ENCODE measurements at regions not wholly inside any gene's neighbourhood (a gene's known extent, or its start where the extent isn't known, plus 50 kb on each side); places are given as distances from the start of the nearest gene placed in this dataset.

DNA sequence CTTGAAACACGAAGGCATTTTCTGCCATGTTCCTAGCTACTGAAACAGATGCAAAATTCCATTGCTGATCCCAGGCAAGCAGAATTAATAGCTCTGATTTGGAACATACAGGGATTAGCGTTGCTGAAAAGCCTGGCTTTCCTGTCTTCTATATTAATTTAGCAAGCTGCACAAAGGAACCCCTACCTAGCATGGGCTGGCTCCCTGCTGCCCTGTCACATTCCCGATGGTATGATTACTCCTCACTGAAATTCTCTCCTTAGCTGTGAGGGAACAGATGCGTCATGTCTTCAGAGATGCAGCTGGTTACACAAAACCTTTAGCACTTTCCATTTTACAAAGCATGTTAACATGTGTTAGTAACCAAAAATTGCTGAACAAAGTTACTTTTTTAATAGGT lies 878.9 kb downstream of the TYW1 start:
- Histone ChIP-seq H3K4me2 (ENCODE audit: low read length) (no peak overlapping the region), H3K4me3 (ENCODE audit: low read length) (no peak overlapping the region), H3K4me1 (ENCODE audit: control insufficient read depth, low read length) (no peaks in the 10 kb centered on the region), H3K9me2 (replicated peaks; ENCODE audit: control insufficient read depth, low read length) (no peaks in the 10 kb centered on the region), H4K20me1 (ENCODE audit: control insufficient read depth, insufficient read depth, low read depth, low read length) (no peaks in the 10 kb centered on the region), H3K27ac (ENCODE audit: low read depth, low read length) (no peak overlapping the region), H3K79me2 (ENCODE audit: control insufficient read depth, low read length) (no peaks in the 10 kb centered on the region), H3K27me3 (ENCODE audit: control insufficient read depth, low read length) (no peaks in the 10 kb centered on the region), H3F3A (ENCODE audit: control insufficient read depth, insufficient read depth) (no peaks in the 10 kb centered on the region), H3K36me3 (ENCODE audit: control insufficient read depth, low read length) (no peaks in the 10 kb centered on the region), H3K9me3 (ENCODE audit: control insufficient read depth, insufficient read depth, low read length) (no peaks in the 10 kb centered on the region)
- no peak for TF ChIP-seq EZH2phosphoT487 (IDR thresholded peaks at IDR 0.05; ENCODE audit: borderline replicate concordance, low read length)
- TF ChIP-seq, protein P1, sequence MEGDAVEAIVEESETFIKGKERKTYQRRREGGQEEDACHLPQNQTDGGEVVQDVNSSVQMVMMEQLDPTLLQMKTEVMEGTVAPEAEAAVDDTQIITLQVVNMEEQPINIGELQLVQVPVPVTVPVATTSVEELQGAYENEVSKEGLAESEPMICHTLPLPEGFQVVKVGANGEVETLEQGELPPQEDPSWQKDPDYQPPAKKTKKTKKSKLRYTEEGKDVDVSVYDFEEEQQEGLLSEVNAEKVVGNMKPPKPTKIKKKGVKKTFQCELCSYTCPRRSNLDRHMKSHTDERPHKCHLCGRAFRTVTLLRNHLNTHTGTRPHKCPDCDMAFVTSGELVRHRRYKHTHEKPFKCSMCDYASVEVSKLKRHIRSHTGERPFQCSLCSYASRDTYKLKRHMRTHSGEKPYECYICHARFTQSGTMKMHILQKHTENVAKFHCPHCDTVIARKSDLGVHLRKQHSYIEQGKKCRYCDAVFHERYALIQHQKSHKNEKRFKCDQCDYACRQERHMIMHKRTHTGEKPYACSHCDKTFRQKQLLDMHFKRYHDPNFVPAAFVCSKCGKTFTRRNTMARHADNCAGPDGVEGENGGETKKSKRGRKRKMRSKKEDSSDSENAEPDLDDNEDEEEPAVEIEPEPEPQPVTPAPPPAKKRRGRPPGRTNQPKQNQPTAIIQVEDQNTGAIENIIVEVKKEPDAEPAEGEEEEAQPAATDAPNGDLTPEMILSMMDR (IDR thresholded peaks at IDR 0.05; ENCODE audit: low read depth, low read length, poor library complexity, severe bottlenecking): no peak

GRCh38 chr7:67878808-67879207 lies 882.2 kb downstream of the TYW1 start:
- H3F3A ChIP-seq (ENCODE audit: control insufficient read depth, insufficient read depth): no peaks in the 10 kb centered on the region
- TF ChIP-seq, protein P1 (IDR thresholded peaks at IDR 0.05; ENCODE audit: low read depth, low read length, poor library complexity, severe bottlenecking): no peak
- TF ChIP-seq EZH2phosphoT487 (IDR thresholded peaks at IDR 0.05; ENCODE audit: borderline replicate concordance, low read length): no peak
- H3K27ac ChIP-seq (ENCODE audit: low read depth, low read length): no peak overlapping the region
- no peak overlapping the region for H3K4me2 ChIP-seq (ENCODE audit: low read length)
- H3K9me2 ChIP-seq (replicated peaks; ENCODE audit: control insufficient read depth, low read length): no peaks in the 10 kb centered on the region
- H3K9me3 ChIP-seq (ENCODE audit: control insufficient read depth, insufficient read depth, low read length): no peaks in the 10 kb centered on the region
- no peaks in the 10 kb centered on the region for H3K27me3 ChIP-seq (ENCODE audit: control insufficient read depth, low read length)
- no peaks in the 10 kb centered on the region for H4K20me1 ChIP-seq (ENCODE audit: control insufficient read depth, insufficient read depth, low read depth, low read length)
- no peaks in the 10 kb centered on the region for H3K36me3 ChIP-seq (ENCODE audit: control insufficient read depth, low read length)
- no peak overlapping the region for H3K4me3 ChIP-seq (ENCODE audit: low read length)
- H3K4me1 ChIP-seq (ENCODE audit: control insufficient read depth, low read length): no peaks in the 10 kb centered on the region
- no peaks in the 10 kb centered on the region for H3K79me2 ChIP-seq (ENCODE audit: control insufficient read depth, low read length)

- H3K9me2 ChIP-seq (replicated peaks; ENCODE audit: control insufficient read depth, low read length): no peaks in the 10 kb centered on the region
These were observed 886.2 kb downstream of the TYW1 start for GRCh38 chr7:67882843-67883242.

More at GRCh38 chr7:67882843-67883242, 886.2 kb downstream of the TYW1 start:
- no peak overlapping the region for H3K27ac ChIP-seq (ENCODE audit: low read depth, low read length)
- H4K20me1 ChIP-seq (ENCODE audit: control insufficient read depth, insufficient read depth, low read depth, low read length): no peaks in the 10 kb centered on the region
- no peaks in the 10 kb centered on the region for H3K79me2 ChIP-seq (ENCODE audit: control insufficient read depth, low read length)
- H3K4me1 ChIP-seq (ENCODE audit: control insufficient read depth, low read length): no peaks in the 10 kb centered on the region
- peaks cover 7% of the 10 kb centered on the region; the same call in 1 of the 2 replicates for H3K9me3 ChIP-seq (ENCODE audit: control insufficient read depth, insufficient read depth, low read length)
- H3K36me3 ChIP-seq (ENCODE audit: control insufficient read depth, low read length): no peaks in the 10 kb centered on the region
- no peak overlapping the region for H3K4me3 ChIP-seq (ENCODE audit: low read length)
- H3K4me2 ChIP-seq (ENCODE audit: low read length): no peak overlapping the region
- H3F3A ChIP-seq (ENCODE audit: control insufficient read depth, insufficient read depth): no peaks in the 10 kb centered on the region
- TF ChIP-seq EZH2phosphoT487 (IDR thresholded peaks at IDR 0.05; ENCODE audit: borderline replicate concordance, low read length): no peak
- TF ChIP-seq, protein P1 (IDR thresholded peaks at IDR 0.05; ENCODE audit: low read depth, low read length, poor library complexity, severe bottlenecking): no peak
- no peaks in the 10 kb centered on the region for H3K27me3 ChIP-seq (ENCODE audit: control insufficient read depth, low read length)

Data from DOHH2 (cell line).